ENCODE measurements at regions not wholly inside any gene's neighbourhood (a gene's known extent, or its start where the extent isn't known, plus 50 kb on each side); places are given as distances from the start of the nearest gene placed in this dataset.

DNA sequence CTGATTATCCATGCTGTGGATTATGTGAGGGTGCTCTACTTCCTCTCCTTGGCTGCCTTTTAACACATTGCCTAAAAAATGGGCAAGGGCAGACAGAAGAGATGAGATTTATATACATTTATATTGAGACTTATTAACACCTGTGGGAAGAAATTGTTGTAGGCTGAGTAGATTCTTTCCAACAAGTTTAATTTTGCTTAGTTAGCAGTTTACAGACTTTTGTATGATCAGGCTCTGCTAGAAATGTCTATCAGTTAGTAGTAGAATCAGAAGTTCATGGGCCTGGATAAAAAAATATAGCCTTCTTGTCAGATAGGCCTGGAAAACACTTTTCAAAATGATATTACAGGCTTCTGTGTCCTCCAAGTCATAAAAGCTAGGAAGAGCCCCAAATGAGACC is 111.3 kb upstream of the LEF1 start:
- no peak for DNase-seq (ENCODE audit: low spot score)

GRCh38 chr4:108276690-108277089 is 108.0 kb upstream of the LEF1 start:
- DNase-seq (ENCODE audit: low spot score) = peak; percentile 34

DNA sequence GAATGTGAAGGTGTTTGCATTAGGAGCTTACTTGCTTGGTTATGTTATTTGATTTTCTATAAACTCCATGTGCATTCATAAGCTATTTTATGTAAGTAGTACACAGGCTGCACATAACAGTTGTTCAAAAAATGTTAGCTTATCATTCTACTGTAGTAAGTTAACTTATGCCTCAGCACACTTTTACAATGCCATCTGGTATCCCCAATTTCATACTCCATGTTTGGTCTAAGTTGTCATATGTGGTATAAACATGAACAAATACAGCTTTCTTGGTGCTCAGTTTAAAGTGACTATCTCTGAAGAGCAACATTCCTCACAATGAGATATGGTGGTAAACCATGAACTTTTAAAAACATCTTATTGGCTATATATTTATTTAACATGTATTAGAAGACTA is 104.3 kb upstream of the LEF1 start:
- no peak for DNase-seq (ENCODE audit: low spot score)

DNA sequence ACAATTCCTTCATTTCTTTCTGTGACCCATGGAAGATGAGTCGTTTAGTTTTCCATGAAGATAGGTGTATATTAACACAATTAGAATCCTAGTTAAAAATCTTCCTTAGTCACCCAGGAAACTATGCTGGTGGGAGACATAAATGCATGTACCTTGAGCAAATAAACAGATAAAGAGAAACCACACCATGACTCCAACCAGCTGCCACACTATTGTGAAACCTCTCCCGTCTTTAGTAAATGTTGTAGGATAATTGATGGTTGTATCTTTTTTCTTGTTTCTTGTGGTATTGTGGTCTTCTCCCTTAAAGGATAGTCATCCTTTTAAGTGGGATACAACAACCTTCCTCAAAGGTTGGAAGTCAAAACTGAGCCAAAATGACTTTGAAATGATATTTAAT is 103.8 kb upstream of the LEF1 start:
- no peak for DNase-seq (ENCODE audit: low spot score)

- DNase-seq (ENCODE audit: low spot score) = no peak
Observed at GRCh38 chr4:108272046-108272445, 103.3 kb upstream of the LEF1 start.

- no peak for DNase-seq (ENCODE audit: low spot score)
Observed at GRCh38 chr4:108270466-108271450, 102.0 kb upstream of the LEF1 start.

DNA sequence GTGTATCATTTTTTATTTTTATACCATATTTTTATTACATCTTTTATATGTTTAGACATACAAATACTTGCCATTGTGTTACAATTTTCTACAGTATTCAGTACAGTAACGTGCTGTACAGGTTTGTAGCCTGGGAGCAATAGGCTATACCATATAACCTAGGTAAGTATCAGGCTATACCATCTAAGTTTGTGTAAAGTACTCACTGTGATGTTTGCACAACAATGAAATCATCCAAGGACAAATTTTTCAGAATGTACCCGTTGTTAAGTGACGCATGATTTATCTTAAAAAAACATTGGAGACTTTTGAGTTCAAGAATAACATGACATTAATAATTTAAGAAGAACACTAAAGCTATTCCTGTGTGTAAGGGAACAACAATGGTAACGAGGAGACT is 96.0 kb upstream of the LEF1 start:
- DNase-seq (ENCODE audit: low spot score) = no peak

DNA sequence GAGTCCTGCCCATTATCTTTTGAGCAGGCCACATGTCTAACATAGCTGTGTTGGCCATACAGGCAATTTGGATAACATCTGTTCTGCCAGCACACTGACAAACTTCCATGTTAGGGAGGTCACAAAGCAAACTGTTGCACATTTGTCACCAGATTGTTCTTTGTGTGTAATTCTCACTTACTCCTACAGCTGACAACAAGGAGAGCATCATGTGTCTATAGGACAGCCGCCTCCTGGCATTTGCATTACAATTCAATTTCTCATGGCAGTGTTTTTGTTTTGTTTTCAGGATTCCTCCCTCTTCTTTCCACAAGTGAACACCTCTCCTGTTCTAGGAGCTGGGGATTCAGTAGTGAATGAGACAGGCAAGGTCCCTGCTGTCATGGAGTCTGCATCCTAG is 94.3 kb upstream of the LEF1 start:
- DNase-seq (ENCODE audit: low spot score) = no peak

GRCh38 chr4:108261026-108261425 is 92.3 kb upstream of the LEF1 start:
- DNase-seq (ENCODE audit: low spot score) = peak; percentile 76

- no peak for DNase-seq (ENCODE audit: low spot score)
Observed at GRCh38 chr4:108256538-108256937, 87.8 kb upstream of the LEF1 start.

- peak; percentile 83 for DNase-seq (ENCODE audit: low spot score)
Observed at GRCh38 chr4:108255203-108255747, 86.5 kb upstream of the LEF1 start.

- no peak for DNase-seq (ENCODE audit: low spot score)
Observed at GRCh38 chr4:108249397-108249796, 80.7 kb upstream of the LEF1 start.

- no peak for DNase-seq (ENCODE audit: low spot score)
Observed at GRCh38 chr4:108247387-108248049, 78.8 kb upstream of the LEF1 start.

DNA sequence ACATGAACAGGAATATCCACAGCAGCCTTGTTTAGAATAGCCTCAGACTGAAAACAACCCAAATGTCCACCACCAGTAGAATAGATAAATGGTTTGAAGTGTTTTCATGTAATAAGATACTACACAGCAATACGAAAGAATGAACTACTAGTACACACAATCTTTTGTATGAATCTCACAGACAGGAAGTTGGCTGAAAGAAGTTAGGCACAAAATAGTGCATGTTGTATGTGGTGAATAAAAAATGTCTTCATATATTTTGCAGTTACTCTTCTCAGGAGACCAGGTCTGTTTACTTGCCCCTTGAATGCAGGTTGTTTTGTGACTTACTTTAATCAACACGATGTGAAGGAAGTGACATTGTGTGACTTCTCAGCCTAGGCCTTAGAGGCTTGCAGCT is 75.9 kb upstream of the LEF1 start:
- no peak for DNase-seq (ENCODE audit: low spot score)

- DNase-seq (ENCODE audit: low spot score) = peak; percentile 67
Observed at GRCh38 chr4:108240366-108240765, 71.6 kb upstream of the LEF1 start.

- DNase-seq (ENCODE audit: low spot score) = no peak
Observed at GRCh38 chr4:108237693-108238092, 69.0 kb upstream of the LEF1 start.

DNA sequence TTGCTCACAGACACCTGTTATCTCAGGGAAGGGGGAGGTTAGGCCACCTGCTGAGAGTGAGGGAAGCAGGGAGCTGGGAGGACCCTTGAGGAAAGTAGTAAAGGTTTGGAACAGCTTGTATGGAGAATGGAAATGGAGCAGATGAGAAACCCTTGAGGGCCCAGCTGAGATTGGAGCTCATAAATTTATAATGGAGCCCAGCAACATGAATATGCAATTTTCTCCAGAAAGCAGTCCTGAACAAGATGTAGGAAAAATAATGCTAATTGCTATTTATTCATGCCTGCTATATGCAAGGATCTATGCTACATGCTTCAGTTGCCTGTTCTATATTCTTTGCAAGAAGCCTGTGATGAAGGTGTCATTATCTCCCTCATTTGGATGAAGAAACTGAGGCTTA is 67.5 kb upstream of the LEF1 start:
- DNase-seq (ENCODE audit: low spot score) = no peak

- DNase-seq (ENCODE audit: low spot score) = no peak
Observed at GRCh38 chr4:108227923-108228322, 59.2 kb upstream of the LEF1 start.

DNA sequence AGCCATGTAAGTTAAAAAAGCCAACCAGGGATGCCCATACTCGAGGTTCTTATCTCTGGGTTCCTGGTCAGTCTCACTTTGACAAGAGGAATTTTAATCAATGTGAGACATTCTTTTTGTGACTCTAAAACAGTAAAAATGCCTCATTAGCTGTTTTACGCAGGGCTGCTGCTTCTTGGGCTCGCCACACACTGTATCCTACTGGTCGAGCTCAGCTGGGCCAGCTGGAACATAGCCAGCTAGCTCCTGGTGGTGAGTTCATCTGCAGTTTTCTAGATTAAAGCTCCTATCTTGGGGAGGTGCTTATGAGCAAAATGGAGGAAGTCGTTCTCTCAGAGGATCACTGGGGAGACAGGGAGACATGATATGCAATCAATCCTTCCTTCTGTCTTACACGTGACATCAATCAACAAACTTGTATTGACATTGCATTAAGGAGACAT is 55.9 kb upstream of the LEF1 start:
- DNase-seq (ENCODE audit: low spot score) = peak; percentile 69

DNA sequence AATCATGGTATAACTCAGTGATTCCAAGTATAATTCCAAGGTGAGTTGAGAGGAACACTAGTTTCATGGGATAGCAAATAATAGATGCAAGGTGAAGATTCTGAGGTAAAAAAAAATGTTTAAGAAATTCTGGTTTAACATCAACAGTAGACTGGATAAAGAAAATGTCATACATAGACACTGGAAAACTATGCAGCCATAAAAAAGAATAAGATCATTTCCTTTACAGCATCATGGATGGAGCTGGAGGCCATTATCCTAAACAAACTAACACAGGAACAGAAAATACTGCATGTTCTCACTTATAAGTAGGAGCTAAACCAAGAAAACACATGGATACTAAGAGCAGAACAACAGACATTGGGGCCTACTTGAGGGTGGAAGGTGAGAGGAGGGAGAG is 54.6 kb upstream of the LEF1 start:
- no peak for DNase-seq (ENCODE audit: low spot score)

- no peak for DNase-seq (ENCODE audit: low spot score)
Observed at GRCh38 chr4:108219998-108220397, 51.3 kb upstream of the LEF1 start.
